ENCODE measurements at regions not wholly inside any gene's neighbourhood (a gene's known extent, or its start where the extent isn't known, plus 50 kb on each side); places are given as distances from the start of the nearest gene placed in this dataset.

DNA sequence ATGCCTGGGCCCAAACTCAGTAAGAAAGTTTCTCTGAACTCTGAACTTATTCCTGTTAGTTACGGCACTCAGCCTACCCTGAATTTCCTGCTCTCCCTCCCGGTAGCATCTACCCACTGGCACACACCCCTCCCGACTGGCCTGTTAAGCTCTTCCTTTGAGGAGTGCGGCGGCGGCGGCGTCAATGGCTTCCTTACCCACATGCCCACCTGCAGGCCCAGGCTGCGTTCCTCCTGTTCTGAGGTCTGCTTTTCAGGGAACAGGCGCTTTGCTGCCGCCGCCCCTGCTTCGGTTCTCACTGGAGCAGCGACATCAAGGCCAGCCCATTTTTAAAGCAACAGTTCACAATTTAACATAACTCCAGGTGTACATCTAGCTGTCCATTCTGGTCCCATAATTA, 432.4 kb downstream of the DCDC2C start:
- H3K4ac ChIP-seq (ENCODE audit: low read length), result no peak overlapping the region
- no CpG with 5 or more reads among the region's 14 CpGs for WGBS, 2 donors (ENCODE audit: extremely low coverage in 2 of 2, insufficient read length in 2 of 2, insufficient replicate concordance in 1 of 2)

GRCh38 chr2:4139316-4139715, 435.9 kb downstream of the DCDC2C start:
- no peaks in the 10 kb centered on the region for H3K27me3 ChIP-seq (ENCODE audit: control insufficient read depth in 3 of 3, insufficient read depth in 3 of 3, low read depth in 1 of 3, low read length in 3 of 3)
- no peak overlapping the region for H4K91ac ChIP-seq (ENCODE audit: low read depth, low read length, poor library complexity)
- no CpG with 5 or more reads among the region's 6 CpGs for WGBS, 2 donors (ENCODE audit: extremely low coverage in 2 of 2, insufficient read length in 2 of 2, insufficient replicate concordance in 1 of 2)
- DNase-seq (ENCODE audit: low spot score), result no peak
- H3K27ac ChIP-seq (replicated peaks; ENCODE audit: low read length), result no peak overlapping the region
- H4K8ac ChIP-seq (ENCODE audit: low read depth, low read length), result no peak overlapping the region
- H3K4me3 ChIP-seq (ENCODE audit: low read length in 2 of 2), result no peak overlapping the region
- no peak overlapping the region for H3K4me2 ChIP-seq (ENCODE audit: insufficient read depth, low read length, poor library complexity, severe bottlenecking)
- no peak overlapping the region for H3K18ac ChIP-seq (ENCODE audit: low read length)
- H3K23ac ChIP-seq (ENCODE audit: low read depth, low read length, poor library complexity), result no peak overlapping the region
- no peak overlapping the region for H2BK5ac ChIP-seq (ENCODE audit: low read length)
- H3K4ac ChIP-seq (ENCODE audit: low read length), result no peak overlapping the region
- no peak overlapping the region for H2BK120ac ChIP-seq (ENCODE audit: low read depth, low read length)
- H3K4me1 ChIP-seq (ENCODE audit: control insufficient read depth in 2 of 2, insufficient read depth in 1 of 2, low read depth in 1 of 2, low read length in 2 of 2), result no peaks in the 10 kb centered on the region
- H3K79me1 ChIP-seq (ENCODE audit: low read depth, low read length), result no peaks in the 10 kb centered on the region
- H2BK12ac ChIP-seq (ENCODE audit: low read length), result no peak overlapping the region
- no peaks in the 10 kb centered on the region for H3K36me3 ChIP-seq (replicated peaks in 1 of 2; ENCODE audit: control insufficient read depth in 2 of 2, insufficient read depth in 2 of 2, low read length in 2 of 2)
- H3K9ac ChIP-seq (ENCODE audit: low read depth, low read length, poor library complexity), result no peak overlapping the region
- no peak overlapping the region for H3K14ac ChIP-seq (ENCODE audit: low read length)
- H2AK5ac ChIP-seq (ENCODE audit: low read depth, low read length), result no peak overlapping the region
- no peak overlapping the region for H2BK15ac ChIP-seq (ENCODE audit: low read length)
- no peak overlapping the region for H2AFZ ChIP-seq (ENCODE audit: low read length)
- H3K9me3 ChIP-seq (replicated peaks in 1 of 2; ENCODE audit: control insufficient read depth in 2 of 2, insufficient read depth in 1 of 2, low read depth in 1 of 2, low read length in 2 of 2), result no peaks in the 10 kb centered on the region

More for the DNA sequence above, 432.4 kb downstream of the DCDC2C start:
- H2BK12ac ChIP-seq (ENCODE audit: low read length), result no peak overlapping the region
- H3K4me2 ChIP-seq (ENCODE audit: insufficient read depth, low read length, poor library complexity, severe bottlenecking), result no peak overlapping the region
- no peaks in the 10 kb centered on the region for H3K36me3 ChIP-seq (replicated peaks in 1 of 2; ENCODE audit: control insufficient read depth in 2 of 2, insufficient read depth in 2 of 2, low read length in 2 of 2)
- no peaks in the 10 kb centered on the region for H3K27me3 ChIP-seq (ENCODE audit: control insufficient read depth in 3 of 3, insufficient read depth in 3 of 3, low read depth in 1 of 3, low read length in 3 of 3)
- H4K91ac ChIP-seq (ENCODE audit: low read depth, low read length, poor library complexity), result no peak overlapping the region
- H2AK5ac ChIP-seq (ENCODE audit: low read depth, low read length), result no peak overlapping the region
- H2AFZ ChIP-seq (ENCODE audit: low read length), result no peak overlapping the region
- DNase-seq (ENCODE audit: low spot score), result no peak
- no peak overlapping the region for H3K14ac ChIP-seq (ENCODE audit: low read length)
- no peak overlapping the region for H3K9ac ChIP-seq (ENCODE audit: low read depth, low read length, poor library complexity)
- H3K27ac ChIP-seq (replicated peaks; ENCODE audit: low read length), result no peak overlapping the region
- H3K79me1 ChIP-seq (ENCODE audit: low read depth, low read length), result no peaks in the 10 kb centered on the region
- no peak overlapping the region for H4K8ac ChIP-seq (ENCODE audit: low read depth, low read length)
- H3K4me1 ChIP-seq (ENCODE audit: control insufficient read depth in 2 of 2, insufficient read depth in 1 of 2, low read depth in 1 of 2, low read length in 2 of 2), result no peaks in the 10 kb centered on the region
- H2BK5ac ChIP-seq (ENCODE audit: low read length), result no peak overlapping the region
- H3K18ac ChIP-seq (ENCODE audit: low read length), result peak overlapping the region; percentile 39
- no peak overlapping the region for H2BK120ac ChIP-seq (ENCODE audit: low read depth, low read length)
- H2BK15ac ChIP-seq (ENCODE audit: low read length), result no peak overlapping the region
- H3K23ac ChIP-seq (ENCODE audit: low read depth, low read length, poor library complexity), result no peak overlapping the region
- peaks cover 0 to 4% of the 10 kb centered on the region in 2 donors for H3K9me3 ChIP-seq (replicated peaks in 1 of 2; ENCODE audit: control insufficient read depth in 2 of 2, insufficient read depth in 1 of 2, low read depth in 1 of 2, low read length in 2 of 2)
- H3K4me3 ChIP-seq (ENCODE audit: low read length in 2 of 2), result peak overlapping the region in 1 of 2 donors; percentile 14

- Histone ChIP-seq H3K4ac (ENCODE audit: low read length) (no peak overlapping the region), H3K14ac (ENCODE audit: low read length) (no peak overlapping the region), H3K4me1 (ENCODE audit: control insufficient read depth in 2 of 2, insufficient read depth in 1 of 2, low read depth in 1 of 2, low read length in 2 of 2) (no peaks in the 10 kb centered on the region), H3K9me3 (replicated peaks in 1 of 2; ENCODE audit: control insufficient read depth in 2 of 2, insufficient read depth in 1 of 2, low read depth in 1 of 2, low read length in 2 of 2) (no peaks in the 10 kb centered on the region), H3K23ac (ENCODE audit: low read depth, low read length, poor library complexity) (no peak overlapping the region), H3K4me2 (ENCODE audit: insufficient read depth, low read length, poor library complexity, severe bottlenecking) (no peak overlapping the region), H4K91ac (ENCODE audit: low read depth, low read length, poor library complexity) (no peak overlapping the region), H3K9ac (ENCODE audit: low read depth, low read length, poor library complexity) (no peak overlapping the region), H3K27ac (replicated peaks; ENCODE audit: low read length) (no peak overlapping the region), H3K36me3 (replicated peaks in 1 of 2; ENCODE audit: control insufficient read depth in 2 of 2, insufficient read depth in 2 of 2, low read length in 2 of 2) (no peaks in the 10 kb centered on the region), H2BK12ac (ENCODE audit: low read length) (no peak overlapping the region), H2AFZ (ENCODE audit: low read length) (no peak overlapping the region), H4K8ac (ENCODE audit: low read depth, low read length) (no peak overlapping the region), H3K18ac (ENCODE audit: low read length) (no peak overlapping the region), H2BK120ac (ENCODE audit: low read depth, low read length) (no peak overlapping the region), H3K27me3 (ENCODE audit: control insufficient read depth in 3 of 3, insufficient read depth in 3 of 3, low read depth in 1 of 3, low read length in 3 of 3) (no peaks in the 10 kb centered on the region), H3K4me3 (ENCODE audit: low read length in 2 of 2) (no peak overlapping the region), H2BK15ac (ENCODE audit: low read length) (no peak overlapping the region), H3K79me1 (ENCODE audit: low read depth, low read length) (no peaks in the 10 kb centered on the region), H2AK5ac (ENCODE audit: low read depth, low read length) (no peak overlapping the region), H2BK5ac (ENCODE audit: low read length) (no peak overlapping the region)
- WGBS, 2 donors (ENCODE audit: extremely low coverage in 2 of 2, insufficient read length in 2 of 2, insufficient replicate concordance in 1 of 2), result no CpG with 5 or more reads among the region's 1 CpG
- DNase-seq (ENCODE audit: low spot score), result no peak
Observed at GRCh38 chr2:4139731-4140130, 436.4 kb downstream of the DCDC2C start.

DNA sequence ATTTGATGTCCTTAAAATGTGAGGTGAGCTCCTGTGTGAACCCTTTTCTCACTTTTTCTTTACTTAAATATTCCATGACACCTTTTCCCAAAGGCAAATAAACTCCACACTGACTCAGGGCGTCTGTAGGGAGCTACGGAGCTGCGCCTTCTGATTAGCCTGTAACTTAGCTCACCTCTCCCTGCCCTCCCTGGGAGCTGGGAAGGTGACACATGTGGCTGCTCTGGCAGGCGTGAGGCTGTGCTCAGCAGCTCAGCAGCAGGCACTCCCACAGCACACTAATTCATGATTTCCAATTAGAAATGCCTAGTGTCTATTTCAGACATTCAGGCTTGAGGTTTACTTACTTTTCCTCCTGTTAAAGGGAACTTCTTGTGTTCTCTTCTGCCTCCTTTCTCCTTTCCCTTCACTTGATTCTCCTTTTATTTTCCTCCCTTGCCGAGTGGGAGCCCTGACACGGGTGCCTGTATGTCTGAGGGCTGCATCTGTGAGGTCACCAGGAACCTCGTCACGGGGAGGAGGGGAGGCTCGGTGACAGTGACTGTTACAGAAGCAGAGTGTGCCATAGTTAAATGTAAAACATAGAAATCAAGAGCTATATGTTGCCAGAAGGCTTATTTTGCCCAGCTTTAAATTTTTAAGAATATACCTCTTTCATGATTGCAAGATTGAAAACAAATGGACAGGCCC, 437.1 kb downstream of the DCDC2C start:
- no CpG with 5 or more reads among the region's 9 CpGs for WGBS, 2 donors (ENCODE audit: extremely low coverage in 2 of 2, insufficient read length in 2 of 2, insufficient replicate concordance in 1 of 2)
- Histone ChIP-seq H3K4ac (ENCODE audit: low read length) (no peak overlapping the region), H2BK120ac (ENCODE audit: low read depth, low read length) (no peak overlapping the region), H2BK5ac (ENCODE audit: low read length) (no peak overlapping the region), H2BK12ac (ENCODE audit: low read length) (no peak overlapping the region), H4K91ac (ENCODE audit: low read depth, low read length, poor library complexity) (no peak overlapping the region), H2AFZ (ENCODE audit: low read length) (no peak overlapping the region), H3K9ac (ENCODE audit: low read depth, low read length, poor library complexity) (no peak overlapping the region), H3K14ac (ENCODE audit: low read length) (no peak overlapping the region), H3K27me3 (ENCODE audit: control insufficient read depth in 3 of 3, insufficient read depth in 3 of 3, low read depth in 1 of 3, low read length in 3 of 3) (no peaks in the 10 kb centered on the region), H3K23ac (ENCODE audit: low read depth, low read length, poor library complexity) (no peak overlapping the region), H3K36me3 (replicated peaks in 1 of 2; ENCODE audit: control insufficient read depth in 2 of 2, insufficient read depth in 2 of 2, low read length in 2 of 2) (no peaks in the 10 kb centered on the region), H4K8ac (ENCODE audit: low read depth, low read length) (no peak overlapping the region), H3K4me3 (ENCODE audit: low read length in 2 of 2) (no peak overlapping the region), H2AK5ac (ENCODE audit: low read depth, low read length) (no peak overlapping the region), H3K27ac (replicated peaks; ENCODE audit: low read length) (no peak overlapping the region), H2BK15ac (ENCODE audit: low read length) (no peak overlapping the region), H3K4me1 (ENCODE audit: control insufficient read depth in 2 of 2, insufficient read depth in 1 of 2, low read depth in 1 of 2, low read length in 2 of 2) (no peaks in the 10 kb centered on the region), H3K79me1 (ENCODE audit: low read depth, low read length) (no peaks in the 10 kb centered on the region), H3K9me3 (replicated peaks in 1 of 2; ENCODE audit: control insufficient read depth in 2 of 2, insufficient read depth in 1 of 2, low read depth in 1 of 2, low read length in 2 of 2) (no peaks in the 10 kb centered on the region), H3K4me2 (ENCODE audit: insufficient read depth, low read length, poor library complexity, severe bottlenecking) (no peak overlapping the region), H3K18ac (ENCODE audit: low read length) (no peak overlapping the region)
- DNase-seq (ENCODE audit: low spot score), result no peak
